Stimulated activated CD4-positive, alpha-beta T cell treated with anti-CD3 and anti-CD28 coated beads, Interleukin-1b, Interleukin-23, amount 100 ng/mL, for 24 hours (primary cell): ENCODE measurements at regions not wholly inside any gene's neighbourhood (a gene's known extent, or its start where the extent isn't known, plus 50 kb on each side); places are given as distances from the start of the nearest gene placed in this dataset.

Source experiments
- DNase-seq, 4 experiments: peaks; one replicate each; pipeline ENCODE4 v3.0.0-alpha.2; 2020; ENCODE audit warnings: low read depth in 4 of 4, low spot score in 1 of 4

DNA sequence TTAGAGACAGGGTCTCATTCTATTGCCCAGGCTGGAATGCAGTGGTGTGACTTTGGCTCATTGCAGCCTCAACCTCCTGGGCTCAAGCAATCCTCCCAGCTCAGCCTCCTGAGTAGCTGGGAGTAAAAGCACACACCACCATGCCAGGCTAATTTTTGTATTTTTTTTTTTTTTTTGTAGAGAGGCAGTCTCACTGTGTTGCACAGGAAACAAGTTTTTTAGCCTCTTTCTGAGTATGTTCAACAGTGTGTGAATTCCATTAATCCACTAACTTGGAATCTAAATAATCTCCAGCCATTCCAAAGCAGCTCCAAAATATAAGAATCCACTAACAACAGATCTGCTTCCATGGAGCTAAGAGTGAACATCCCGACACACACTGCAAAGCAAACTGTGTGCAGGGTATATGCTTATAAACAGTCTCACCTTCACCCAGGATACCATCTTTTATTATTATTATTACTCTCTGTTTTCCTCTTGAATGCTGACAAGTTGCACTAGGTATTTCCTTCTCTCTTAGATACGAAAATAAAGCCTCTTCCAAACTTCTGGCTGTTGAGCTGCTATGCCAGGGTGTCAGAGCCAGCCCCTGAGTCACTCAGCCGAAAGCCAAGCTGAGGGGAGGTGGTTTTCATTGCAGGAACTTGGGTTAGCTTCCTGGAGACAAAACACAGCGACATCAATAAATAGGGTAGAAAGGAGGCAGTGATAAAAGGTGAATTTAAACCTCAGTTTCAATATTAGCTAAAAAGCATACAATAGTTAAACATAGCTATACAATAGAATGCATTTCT is 264.9 kb downstream of the HIVEP2 start:
- peak in 1 of 4 experiments; percentile 35 for DNase-seq

DNA sequence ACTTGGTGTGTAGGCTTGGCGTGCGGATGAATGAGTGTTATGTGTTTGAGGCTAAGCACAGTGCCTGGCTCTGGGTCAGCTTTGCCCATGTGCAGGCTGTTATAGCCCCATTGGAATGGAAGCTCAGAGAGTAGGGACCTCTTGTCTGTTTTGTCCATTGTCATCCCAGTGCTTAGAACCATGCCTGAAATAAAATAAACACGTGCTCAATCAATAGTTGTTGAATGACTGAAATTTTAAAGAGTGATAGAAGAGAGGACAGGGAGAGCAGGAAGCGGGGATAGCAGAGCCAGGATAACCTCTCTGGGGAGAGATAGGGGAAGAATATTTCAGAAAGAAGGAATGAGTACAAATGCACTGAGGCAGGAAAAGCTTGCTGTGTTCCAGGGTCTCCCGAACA is 263.9 kb downstream of the HIVEP2 start:
- DNase-seq: no peak

DNA sequence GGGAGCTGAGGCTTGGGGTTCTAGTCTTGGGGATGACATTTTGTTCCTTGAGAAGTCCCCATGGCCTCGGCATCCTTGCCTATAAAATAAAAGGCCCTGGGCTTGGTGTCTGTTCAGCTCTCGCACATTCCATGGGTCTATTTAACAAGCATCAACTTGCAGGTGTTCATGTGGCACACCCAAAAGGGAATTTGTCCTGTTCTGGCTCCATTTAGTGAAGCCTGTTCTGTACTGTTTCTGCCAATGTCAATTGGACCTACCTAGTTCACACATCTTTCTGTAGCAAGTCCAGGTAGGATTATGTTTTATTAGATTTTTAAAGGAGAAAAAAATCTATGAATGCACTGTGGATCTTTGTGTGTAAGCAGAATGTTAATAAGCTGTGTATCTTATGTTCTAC is 262.0 kb downstream of the HIVEP2 start:
- no peak for DNase-seq

DNA sequence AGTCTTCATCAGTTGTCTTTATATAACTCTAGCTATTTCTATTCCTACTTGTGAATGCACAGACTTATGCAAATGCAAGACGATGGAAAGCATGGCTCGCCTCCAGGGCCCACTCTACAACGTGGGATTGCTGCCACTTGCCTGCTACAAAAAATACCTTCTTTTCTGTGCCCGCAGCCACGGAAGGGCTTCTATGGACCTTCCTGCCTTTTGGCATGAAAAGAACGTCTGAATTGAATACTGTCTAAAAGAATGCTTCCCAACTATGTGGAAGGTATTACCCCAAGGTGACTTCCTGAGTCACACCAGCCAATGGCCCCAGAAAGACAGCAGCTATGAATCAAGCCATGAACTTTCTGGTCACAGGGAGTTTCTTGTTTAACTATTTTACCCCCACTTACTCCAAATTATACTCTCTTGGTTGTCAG is 261.2 kb downstream of the HIVEP2 start:
- no peak for DNase-seq

DNA sequence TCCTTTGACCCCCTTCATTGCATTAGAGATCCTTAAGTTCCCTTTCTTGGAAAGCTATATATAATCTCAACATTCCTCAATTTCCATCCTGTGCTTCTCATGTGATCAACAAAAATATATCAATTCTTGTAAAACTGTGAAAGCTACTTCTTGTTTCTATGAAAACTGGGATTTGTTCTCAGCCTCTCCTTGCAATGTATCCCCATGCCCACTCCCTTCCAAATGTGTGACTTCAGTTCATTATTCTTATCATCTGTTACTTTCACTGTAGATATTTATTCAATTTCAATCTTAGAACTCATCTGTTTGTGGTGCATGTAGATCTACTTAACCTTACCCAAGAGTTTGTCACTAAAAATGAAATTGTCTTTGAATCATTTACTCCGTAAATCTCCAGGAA is 260.6 kb downstream of the HIVEP2 start:
- no peak for DNase-seq

DNA sequence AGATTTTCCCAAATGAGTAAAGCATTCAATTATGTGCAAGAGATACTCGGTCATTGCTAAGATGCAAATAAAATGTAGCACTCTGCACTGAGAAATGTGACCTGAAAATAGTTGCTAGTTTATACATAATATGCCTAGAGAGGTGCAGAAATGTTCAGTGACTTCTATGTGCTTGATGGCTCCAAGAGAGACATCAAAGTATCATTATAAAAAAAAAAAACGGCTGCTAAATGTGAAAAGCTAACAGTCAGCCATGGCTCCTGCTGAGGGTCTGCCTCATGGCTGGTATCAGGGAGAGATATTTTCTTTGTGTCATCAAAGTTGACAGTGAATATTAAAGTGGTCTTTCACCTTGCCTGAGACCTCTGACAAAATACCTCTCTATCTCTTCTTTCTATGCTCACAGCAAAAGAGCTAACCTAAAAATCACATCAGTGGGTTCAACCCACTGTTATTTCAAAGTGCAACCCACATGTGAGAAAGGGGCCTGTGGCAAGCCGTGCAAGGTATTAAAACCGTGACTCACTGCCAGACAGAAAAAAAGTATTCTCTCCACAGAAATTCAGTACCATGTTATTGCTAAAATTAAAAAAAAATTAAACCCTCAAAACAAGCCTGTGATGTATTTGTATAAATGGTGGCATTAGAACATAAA is 259.0 kb downstream of the HIVEP2 start:
- no peak for DNase-seq

DNA sequence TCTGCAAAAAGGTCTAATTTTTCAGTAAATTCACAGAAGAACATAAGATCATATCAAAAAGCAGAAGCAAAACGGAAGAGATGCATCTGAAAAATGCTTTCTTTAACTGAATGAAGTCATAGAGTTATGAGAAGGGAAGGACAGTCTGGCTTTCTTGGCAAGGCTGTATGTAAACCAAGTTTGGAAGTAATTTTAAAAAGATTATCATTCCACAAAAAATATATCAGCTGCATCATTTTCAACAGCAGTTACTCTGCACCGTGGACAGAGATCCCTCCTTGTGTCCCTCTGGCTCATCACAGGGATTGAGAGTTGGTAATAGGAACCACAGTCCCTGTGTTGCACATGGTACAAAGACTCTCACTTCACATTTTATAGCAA is 258.5 kb downstream of the HIVEP2 start:
- no peak for DNase-seq

DNA sequence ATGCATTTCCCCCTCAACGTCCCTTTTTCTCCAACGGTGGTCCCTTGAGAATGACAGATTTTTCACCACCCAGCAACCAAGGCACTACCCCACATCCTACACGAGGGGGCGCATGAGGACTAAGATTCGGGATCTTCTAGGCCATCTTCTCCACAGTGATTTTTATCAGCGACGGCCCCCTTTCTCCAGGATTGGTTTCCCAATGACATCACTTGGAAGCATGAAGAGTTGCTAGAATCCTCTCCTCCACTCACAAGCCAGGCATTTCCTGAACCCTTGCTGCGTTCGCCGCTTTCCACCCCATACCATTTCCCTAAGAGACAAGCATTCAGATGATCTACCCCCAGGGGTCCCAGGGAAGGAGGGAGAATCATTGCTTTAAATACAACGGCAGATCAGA is 252.0 kb downstream of the HIVEP2 start:
- DNase-seq: peak; percentile 42 to 65 (median 52)

DNA sequence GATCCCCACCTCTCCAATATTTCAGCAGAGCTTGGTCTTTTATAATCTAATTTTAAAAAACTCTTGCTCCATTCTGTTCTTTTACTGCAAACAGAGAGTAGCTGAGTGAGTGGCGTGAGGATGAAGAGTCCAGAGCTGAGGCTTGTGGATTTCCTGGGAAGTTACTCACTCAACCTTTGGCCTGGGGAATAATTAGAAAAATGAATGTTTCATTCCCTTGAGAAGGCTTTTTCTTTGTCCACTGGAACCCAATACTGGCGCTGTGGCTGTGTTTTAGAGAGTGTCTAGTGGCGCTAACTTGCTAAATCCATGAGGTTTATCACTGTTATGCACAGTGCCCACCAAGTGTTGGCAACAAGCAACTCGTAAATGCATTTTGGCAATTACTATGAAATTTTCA is 251.5 kb downstream of the HIVEP2 start:
- DNase-seq: no peak

DNA sequence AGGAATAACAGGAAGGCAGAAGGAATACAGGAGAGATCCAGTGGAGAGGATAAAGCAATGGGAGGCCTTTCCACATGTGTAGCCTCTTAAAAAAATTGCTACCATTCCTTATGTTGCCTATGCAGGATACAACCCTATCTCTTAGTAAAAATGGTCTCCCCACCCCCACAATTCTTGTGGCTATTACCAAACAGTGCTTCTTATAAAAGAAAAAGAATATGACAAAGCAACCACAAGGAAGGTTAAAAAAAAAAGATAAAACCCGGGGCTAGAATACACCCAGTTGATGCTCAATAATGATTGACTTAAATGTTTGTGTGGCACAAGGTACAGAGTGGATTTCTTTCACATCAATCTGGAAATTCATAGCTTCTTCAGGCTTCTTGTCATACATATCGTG is 250.9 kb downstream of the HIVEP2 start:
- no peak for DNase-seq

DNA sequence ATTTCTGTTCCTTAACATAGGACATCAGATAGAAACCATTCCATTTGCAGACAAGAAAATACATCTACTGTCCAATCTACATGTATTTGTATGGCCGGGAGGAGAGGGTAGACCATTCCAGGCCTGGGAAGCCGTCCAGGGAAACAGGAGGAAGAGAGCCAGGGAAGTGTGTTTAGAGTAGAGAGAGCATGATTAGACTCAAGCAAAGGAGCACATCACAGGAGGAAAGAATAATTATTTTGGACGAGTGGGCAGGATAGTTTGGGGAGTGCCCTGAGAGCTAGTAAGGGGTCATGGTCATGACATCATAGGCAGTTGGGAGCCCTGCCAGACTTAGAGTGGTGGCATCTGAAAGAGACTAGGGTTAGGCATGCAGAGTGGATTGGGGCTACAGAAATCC is 250.0 kb downstream of the HIVEP2 start:
- DNase-seq: no peak

DNA sequence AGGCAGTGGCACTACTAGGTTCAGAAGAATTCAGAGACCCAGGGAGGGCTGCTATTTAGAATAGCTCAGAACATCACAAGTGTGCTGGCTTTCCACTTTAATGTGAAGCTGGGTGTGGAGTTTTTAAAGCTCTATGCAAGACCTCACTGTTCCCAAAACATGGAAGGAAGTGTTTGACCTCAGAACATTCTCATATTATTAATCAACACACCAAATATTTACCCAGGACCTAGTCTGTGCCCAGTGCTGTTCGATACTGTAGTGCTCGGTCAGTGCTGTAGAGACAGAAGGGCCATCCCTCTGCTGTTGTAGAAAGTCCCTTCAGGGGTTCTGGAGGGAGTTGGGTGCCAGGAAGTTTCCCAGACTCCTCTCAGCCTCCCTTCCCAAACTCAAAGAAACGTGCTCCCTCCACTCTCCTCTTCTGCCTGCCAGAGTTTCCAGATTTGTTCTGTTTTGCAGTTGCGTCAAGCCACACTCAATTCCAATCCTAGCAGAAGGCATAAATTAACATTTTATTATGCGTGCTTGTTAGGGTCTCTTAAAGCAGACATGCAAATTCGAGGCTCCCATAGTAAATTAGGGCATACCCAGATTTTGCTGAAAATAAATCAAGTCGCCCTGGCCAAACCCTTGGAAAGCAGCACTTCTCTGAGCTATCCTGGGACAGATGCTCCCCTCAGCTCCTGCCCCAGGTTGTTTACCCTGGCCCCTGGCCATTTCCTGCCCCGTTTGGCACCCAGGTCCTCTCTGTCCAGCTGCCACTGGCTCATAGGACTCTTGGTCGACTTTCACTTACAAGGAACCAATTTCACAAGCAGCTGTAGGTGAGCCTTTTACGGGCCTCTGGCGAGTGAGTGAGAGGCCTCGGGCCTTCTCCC is 248.6 kb downstream of the HIVEP2 start:
- no peak for DNase-seq

DNA sequence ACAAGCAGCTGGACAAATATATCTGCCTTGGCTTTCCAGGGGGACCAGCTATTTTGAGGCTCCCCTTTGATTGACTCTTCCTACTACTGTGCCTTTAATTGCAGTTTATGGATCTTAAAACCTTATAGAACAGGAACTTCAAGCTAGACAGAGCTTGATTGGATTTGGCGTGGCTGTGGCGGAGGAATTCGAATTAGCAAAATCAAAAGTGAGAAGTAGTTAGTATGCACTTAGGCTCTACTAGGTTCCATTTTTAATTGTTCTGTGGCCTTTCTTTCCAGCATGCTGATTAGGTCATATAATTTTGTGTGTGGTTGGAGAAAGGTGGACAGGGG is 248.0 kb downstream of the HIVEP2 start:
- no peak for DNase-seq

DNA sequence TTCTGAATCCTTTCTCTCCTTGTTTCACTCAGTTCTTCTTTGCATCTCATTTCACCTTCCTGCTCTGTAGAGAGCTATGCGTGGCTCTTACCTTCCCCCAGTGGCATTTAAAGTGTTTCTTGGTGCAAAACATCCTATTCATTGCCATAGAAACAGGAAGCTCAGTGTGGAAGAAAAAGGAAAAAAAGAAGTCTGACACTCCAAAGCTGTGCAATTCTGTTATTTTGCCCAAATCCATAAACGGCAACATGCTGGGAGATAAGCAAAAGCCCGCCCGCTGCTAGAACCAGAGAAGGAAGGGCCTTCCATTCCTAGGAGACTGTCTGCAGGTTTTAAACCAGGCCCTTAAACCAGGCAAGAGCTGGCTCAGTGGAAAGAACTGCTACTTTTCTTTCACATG is 247.1 kb downstream of the HIVEP2 start:
- DNase-seq: no peak

DNA sequence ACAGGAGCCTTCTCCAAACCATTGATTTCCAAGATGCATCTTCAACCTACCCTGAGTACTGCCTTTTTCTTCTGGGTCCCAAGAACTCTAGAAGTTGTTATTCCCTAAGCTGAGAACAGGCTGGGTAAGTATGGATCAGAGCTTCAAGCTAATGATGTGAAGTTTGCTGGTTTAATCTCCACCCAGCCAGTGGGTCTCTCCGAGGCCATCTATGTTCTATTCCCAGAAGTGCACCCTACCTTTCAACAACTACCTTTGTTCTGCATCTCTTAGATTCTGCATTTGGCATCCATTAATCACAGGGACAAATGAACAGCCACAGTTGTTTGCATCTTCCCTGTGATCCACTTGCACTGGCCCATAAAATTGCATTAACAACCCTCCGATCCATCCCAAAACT is 246.2 kb downstream of the HIVEP2 start:
- DNase-seq: no peak

DNA sequence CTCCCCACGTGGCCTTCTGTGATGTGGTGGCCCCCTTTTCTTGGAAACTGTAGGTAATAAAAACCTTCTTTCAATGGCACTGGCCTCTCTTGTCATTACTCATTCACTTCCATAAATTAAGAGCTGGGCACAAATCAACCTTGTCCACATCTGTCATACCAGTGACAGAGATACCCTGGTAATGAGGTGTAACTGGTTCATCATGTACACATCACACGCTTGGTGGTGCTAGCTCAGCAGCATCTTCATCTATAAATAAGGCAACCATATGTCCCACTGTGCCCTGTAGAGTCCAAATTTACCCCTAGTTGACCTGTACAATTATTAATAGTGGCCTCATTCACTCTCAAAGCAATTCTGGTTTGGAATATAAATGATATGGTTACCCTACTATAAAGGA is 245.6 kb downstream of the HIVEP2 start:
- DNase-seq: no peak

DNA sequence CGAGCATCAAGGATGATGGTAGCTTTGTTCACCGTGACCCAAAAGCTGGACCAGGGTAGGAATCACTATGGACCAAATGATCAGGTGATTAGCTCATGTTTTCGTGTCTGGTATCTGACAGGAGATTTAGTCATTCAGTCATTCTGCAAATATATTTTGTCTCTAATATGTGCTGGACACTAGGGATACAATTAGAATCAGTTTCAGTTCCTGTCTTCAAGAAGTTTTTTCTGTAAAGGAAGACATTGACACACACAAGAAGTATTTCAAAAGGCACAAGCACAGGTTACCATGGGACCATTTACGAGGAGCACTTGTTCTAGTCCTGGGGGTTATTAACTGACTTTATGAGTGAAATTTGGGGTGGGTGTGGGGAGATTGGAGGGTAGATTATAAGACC is 244.9 kb downstream of the HIVEP2 start:
- DNase-seq: no peak

DNA sequence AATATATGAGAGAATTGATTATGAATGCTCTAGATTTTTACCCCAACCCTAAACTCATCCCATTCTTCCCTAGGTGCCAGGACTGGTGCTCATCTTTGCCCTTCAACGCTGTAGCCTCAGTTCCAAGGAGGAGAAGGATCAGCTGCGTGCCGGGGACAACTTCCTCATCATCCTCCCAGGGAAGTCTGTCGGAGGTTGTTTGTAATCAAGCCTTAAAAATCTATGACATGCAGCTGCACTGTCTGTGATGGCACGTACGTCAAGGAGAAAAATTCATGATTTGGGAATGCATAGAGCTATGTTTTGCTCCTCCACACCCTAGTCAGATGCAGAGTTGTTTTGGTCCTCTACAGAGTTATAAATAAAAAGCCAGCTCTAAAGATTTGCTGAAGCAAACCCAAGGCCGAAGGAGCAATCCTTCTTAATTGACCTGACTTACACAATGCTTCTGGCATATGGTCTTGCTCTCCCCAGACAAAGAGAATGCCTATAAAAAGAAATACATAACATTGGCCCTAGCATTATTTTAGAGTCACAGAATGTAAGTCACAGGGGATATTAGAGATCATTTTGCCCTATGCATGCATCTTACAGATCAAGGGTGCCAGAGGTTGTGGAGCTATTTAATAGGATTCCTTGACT is 244.2 kb downstream of the HIVEP2 start:
- no peak for DNase-seq
